ENCODE measurements at regions not wholly inside any gene's neighbourhood (a gene's known extent, or its start where the extent isn't known, plus 50 kb on each side); places are given as distances from the start of the nearest gene placed in this dataset.

DNA sequence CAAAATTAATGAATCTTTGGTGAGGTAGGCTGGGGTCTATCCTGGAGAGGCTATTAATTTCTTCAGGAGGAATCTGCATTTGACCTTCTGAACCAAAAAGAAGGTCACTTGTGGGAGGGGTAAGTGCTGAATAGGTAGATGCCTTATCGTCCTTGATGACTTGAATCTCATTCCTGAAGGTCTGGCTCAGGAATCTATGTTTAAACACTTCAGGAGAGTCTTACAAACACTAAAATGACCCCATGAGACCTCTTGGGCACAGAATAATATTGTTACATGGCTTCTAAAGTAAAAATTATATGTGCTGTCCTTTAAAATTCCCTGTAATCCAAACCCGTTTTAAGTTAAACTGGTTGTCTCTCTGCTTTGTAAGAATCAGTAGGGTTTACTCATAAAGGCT is 55.0 kb upstream of the FGGY start:
- Histone ChIP-seq H2AFZ (ENCODE audit: low read length) (no peak overlapping the region), H3K4ac (ENCODE audit: low read length) (no peak overlapping the region), H3K36me3 (replicated peaks in 1 of 2; ENCODE audit: control insufficient read depth in 2 of 2, insufficient read depth in 2 of 2, low read length in 2 of 2) (no peaks in the 10 kb centered on the region), H2BK12ac (ENCODE audit: low read length) (no peak overlapping the region), H3K27me3 (ENCODE audit: control insufficient read depth in 3 of 3, insufficient read depth in 3 of 3, low read depth in 1 of 3, low read length in 3 of 3) (no peaks in the 10 kb centered on the region), H3K14ac (ENCODE audit: low read length) (no peak overlapping the region), H3K79me1 (ENCODE audit: low read depth, low read length) (no peaks in the 10 kb centered on the region), H3K18ac (ENCODE audit: low read length) (no peak overlapping the region), H4K8ac (ENCODE audit: low read depth, low read length) (no peak overlapping the region), H3K27ac (replicated peaks; ENCODE audit: low read length) (no peak overlapping the region), H2BK15ac (ENCODE audit: low read length) (no peak overlapping the region), H4K91ac (ENCODE audit: low read depth, low read length, poor library complexity) (no peak overlapping the region), H3K4me2 (ENCODE audit: insufficient read depth, low read length, poor library complexity, severe bottlenecking) (no peak overlapping the region), H2BK5ac (ENCODE audit: low read length) (no peak overlapping the region), H3K4me3 (ENCODE audit: low read length in 2 of 2) (no peak overlapping the region), H2AK5ac (ENCODE audit: low read depth, low read length) (no peak overlapping the region), H3K9me3 (replicated peaks in 1 of 2; ENCODE audit: control insufficient read depth in 2 of 2, insufficient read depth in 1 of 2, low read depth in 1 of 2, low read length in 2 of 2) (peaks cover 0 to 4% of the 10 kb centered on the region in 2 donors), H3K4me1 (ENCODE audit: control insufficient read depth in 2 of 2, insufficient read depth in 1 of 2, low read depth in 1 of 2, low read length in 2 of 2) (peaks cover 1 to 4% of the 10 kb centered on the region in 2 donors), H2BK120ac (ENCODE audit: low read depth, low read length) (no peak overlapping the region), H3K9ac (ENCODE audit: low read depth, low read length, poor library complexity) (no peak overlapping the region), H3K23ac (ENCODE audit: low read depth, low read length, poor library complexity) (no peak overlapping the region)
- WGBS, 2 donors (ENCODE audit: extremely low coverage in 2 of 2, insufficient read length in 2 of 2, insufficient replicate concordance in 1 of 2), result no CpG with 5 or more reads among the region's 2 CpGs
- no peak for DNase-seq (ENCODE audit: low spot score)

GRCh38 chr1:59242370-59242769 is 54.5 kb upstream of the FGGY start:
- no peak overlapping the region for H3K9ac ChIP-seq (ENCODE audit: low read depth, low read length, poor library complexity)
- H2BK12ac ChIP-seq (ENCODE audit: low read length), result no peak overlapping the region
- H3K36me3 ChIP-seq (replicated peaks in 1 of 2; ENCODE audit: control insufficient read depth in 2 of 2, insufficient read depth in 2 of 2, low read length in 2 of 2), result no peaks in the 10 kb centered on the region
- H2BK120ac ChIP-seq (ENCODE audit: low read depth, low read length), result no peak overlapping the region
- no peak overlapping the region for H2AK5ac ChIP-seq (ENCODE audit: low read depth, low read length)
- H3K14ac ChIP-seq (ENCODE audit: low read length), result no peak overlapping the region
- H3K4me2 ChIP-seq (ENCODE audit: insufficient read depth, low read length, poor library complexity, severe bottlenecking), result no peak overlapping the region
- no peak overlapping the region for H3K4ac ChIP-seq (ENCODE audit: low read length)
- H3K79me1 ChIP-seq (ENCODE audit: low read depth, low read length), result no peaks in the 10 kb centered on the region
- H2AFZ ChIP-seq (ENCODE audit: low read length), result no peak overlapping the region
- H3K27ac ChIP-seq (replicated peaks; ENCODE audit: low read length), result no peak overlapping the region
- H3K27me3 ChIP-seq (ENCODE audit: control insufficient read depth in 3 of 3, insufficient read depth in 3 of 3, low read depth in 1 of 3, low read length in 3 of 3), result no peaks in the 10 kb centered on the region
- H3K9me3 ChIP-seq (replicated peaks in 1 of 2; ENCODE audit: control insufficient read depth in 2 of 2, insufficient read depth in 1 of 2, low read depth in 1 of 2, low read length in 2 of 2), result peaks cover 0 to 4% of the 10 kb centered on the region in 2 donors
- no peak overlapping the region for H2BK15ac ChIP-seq (ENCODE audit: low read length)
- H4K8ac ChIP-seq (ENCODE audit: low read depth, low read length), result no peak overlapping the region
- H2BK5ac ChIP-seq (ENCODE audit: low read length), result no peak overlapping the region
- DNase-seq (ENCODE audit: low spot score), result no peak
- H3K4me3 ChIP-seq (ENCODE audit: low read length in 2 of 2), result no peak overlapping the region
- H3K18ac ChIP-seq (ENCODE audit: low read length), result no peak overlapping the region
- no peak overlapping the region for H4K91ac ChIP-seq (ENCODE audit: low read depth, low read length, poor library complexity)
- H3K4me1 ChIP-seq (ENCODE audit: control insufficient read depth in 2 of 2, insufficient read depth in 1 of 2, low read depth in 1 of 2, low read length in 2 of 2), result peaks cover 1 to 4% of the 10 kb centered on the region in 2 donors
- no CpG with 5 or more reads among the region's 2 CpGs for WGBS, 2 donors (ENCODE audit: extremely low coverage in 2 of 2, insufficient read length in 2 of 2, insufficient replicate concordance in 1 of 2)
- H3K23ac ChIP-seq (ENCODE audit: low read depth, low read length, poor library complexity), result no peak overlapping the region

DNA sequence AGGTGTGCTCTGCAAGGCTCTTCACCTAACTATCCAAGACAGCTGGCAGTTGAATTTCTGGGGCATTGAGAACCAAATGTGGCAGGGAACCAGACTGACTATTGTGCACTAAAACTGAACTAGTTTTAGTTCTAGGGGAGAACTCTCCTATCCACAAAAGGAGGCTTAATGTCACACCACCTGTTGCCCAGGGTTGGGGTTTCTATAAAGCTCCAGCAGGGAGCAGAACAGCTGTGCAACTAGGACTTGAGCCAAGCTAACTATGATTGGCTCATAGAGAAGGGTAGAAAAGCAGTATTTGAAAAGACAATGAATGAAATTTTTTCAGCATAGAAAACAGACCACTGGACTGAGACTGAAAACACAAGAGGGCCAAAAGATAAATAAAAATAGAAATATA is 53.3 kb upstream of the FGGY start:
- Histone ChIP-seq H2AFZ (ENCODE audit: low read length) (no peak overlapping the region), H3K9me3 (replicated peaks in 1 of 2; ENCODE audit: control insufficient read depth in 2 of 2, insufficient read depth in 1 of 2, low read depth in 1 of 2, low read length in 2 of 2) (peaks cover 1 to 8% of the 10 kb centered on the region in 2 donors), H3K23ac (ENCODE audit: low read depth, low read length, poor library complexity) (no peak overlapping the region), H3K4me3 (ENCODE audit: low read length in 2 of 2) (no peak overlapping the region), H2BK12ac (ENCODE audit: low read length) (no peak overlapping the region), H3K9ac (ENCODE audit: low read depth, low read length, poor library complexity) (no peak overlapping the region), H3K4me2 (ENCODE audit: insufficient read depth, low read length, poor library complexity, severe bottlenecking) (no peak overlapping the region), H2BK5ac (ENCODE audit: low read length) (no peak overlapping the region), H3K4me1 (ENCODE audit: control insufficient read depth in 2 of 2, insufficient read depth in 1 of 2, low read depth in 1 of 2, low read length in 2 of 2) (no peaks in the 10 kb centered on the region), H3K27me3 (ENCODE audit: control insufficient read depth in 3 of 3, insufficient read depth in 3 of 3, low read depth in 1 of 3, low read length in 3 of 3) (no peaks in the 10 kb centered on the region), H2BK120ac (ENCODE audit: low read depth, low read length) (no peak overlapping the region), H3K14ac (ENCODE audit: low read length) (no peak overlapping the region), H3K18ac (ENCODE audit: low read length) (no peak overlapping the region), H2BK15ac (ENCODE audit: low read length) (no peak overlapping the region), H3K36me3 (replicated peaks in 1 of 2; ENCODE audit: control insufficient read depth in 2 of 2, insufficient read depth in 2 of 2, low read length in 2 of 2) (no peaks in the 10 kb centered on the region), H3K4ac (ENCODE audit: low read length) (no peak overlapping the region), H4K91ac (ENCODE audit: low read depth, low read length, poor library complexity) (no peak overlapping the region), H3K27ac (replicated peaks; ENCODE audit: low read length) (no peak overlapping the region), H4K8ac (ENCODE audit: low read depth, low read length) (no peak overlapping the region), H2AK5ac (ENCODE audit: low read depth, low read length) (no peak overlapping the region), H3K79me1 (ENCODE audit: low read depth, low read length) (no peaks in the 10 kb centered on the region)
- DNase-seq (ENCODE audit: low spot score), result no peak

DNA sequence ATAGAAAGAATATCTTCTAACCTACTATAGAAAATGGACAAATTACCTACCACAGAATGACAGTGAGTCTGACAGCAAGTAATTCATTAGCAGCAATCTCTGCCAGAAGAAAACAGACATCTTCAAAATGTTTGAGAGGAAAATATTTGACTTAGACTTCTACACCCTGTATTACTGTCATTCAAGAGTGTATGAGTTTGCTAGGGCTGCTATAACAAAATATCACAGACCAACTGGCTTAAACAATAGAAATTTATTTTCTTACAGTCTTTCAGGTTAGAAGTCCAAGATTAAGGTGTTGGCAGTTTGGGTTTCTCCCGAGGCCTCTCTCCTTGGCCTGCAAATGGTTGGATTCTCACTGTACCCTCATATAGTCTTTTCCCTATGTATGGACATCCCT is 52.9 kb upstream of the FGGY start:
- Histone ChIP-seq H2AFZ (ENCODE audit: low read length) (no peak overlapping the region), H3K9me3 (replicated peaks in 1 of 2; ENCODE audit: control insufficient read depth in 2 of 2, insufficient read depth in 1 of 2, low read depth in 1 of 2, low read length in 2 of 2) (peaks cover 1 to 8% of the 10 kb centered on the region in 2 donors), H3K4ac (ENCODE audit: low read length) (no peak overlapping the region), H3K4me1 (ENCODE audit: control insufficient read depth in 2 of 2, insufficient read depth in 1 of 2, low read depth in 1 of 2, low read length in 2 of 2) (no peaks in the 10 kb centered on the region), H4K91ac (ENCODE audit: low read depth, low read length, poor library complexity) (no peak overlapping the region), H3K4me2 (ENCODE audit: insufficient read depth, low read length, poor library complexity, severe bottlenecking) (no peak overlapping the region), H4K8ac (ENCODE audit: low read depth, low read length) (no peak overlapping the region), H3K18ac (ENCODE audit: low read length) (no peak overlapping the region), H2AK5ac (ENCODE audit: low read depth, low read length) (no peak overlapping the region), H2BK5ac (ENCODE audit: low read length) (no peak overlapping the region), H3K27ac (replicated peaks; ENCODE audit: low read length) (no peak overlapping the region), H3K4me3 (ENCODE audit: low read length in 2 of 2) (no peak overlapping the region), H3K27me3 (ENCODE audit: control insufficient read depth in 3 of 3, insufficient read depth in 3 of 3, low read depth in 1 of 3, low read length in 3 of 3) (no peaks in the 10 kb centered on the region), H3K14ac (ENCODE audit: low read length) (no peak overlapping the region), H3K36me3 (replicated peaks in 1 of 2; ENCODE audit: control insufficient read depth in 2 of 2, insufficient read depth in 2 of 2, low read length in 2 of 2) (no peaks in the 10 kb centered on the region), H3K23ac (ENCODE audit: low read depth, low read length, poor library complexity) (no peak overlapping the region), H3K9ac (ENCODE audit: low read depth, low read length, poor library complexity) (no peak overlapping the region), H2BK12ac (ENCODE audit: low read length) (no peak overlapping the region), H2BK120ac (ENCODE audit: low read depth, low read length) (no peak overlapping the region), H2BK15ac (ENCODE audit: low read length) (no peak overlapping the region), H3K79me1 (ENCODE audit: low read depth, low read length) (no peaks in the 10 kb centered on the region)
- no peak for DNase-seq (ENCODE audit: low spot score)
- no CpG with 5 or more reads among the region's 1 CpG for WGBS, 2 donors (ENCODE audit: extremely low coverage in 2 of 2, insufficient read length in 2 of 2, insufficient replicate concordance in 1 of 2)
